Fibroblast of skin of right biceps (primary cell): ENCODE measurements at regions not wholly inside any gene's neighbourhood (a gene's known extent, or its start where the extent isn't known, plus 50 kb on each side); places are given as distances from the start of the nearest gene placed in this dataset.
"Not testable (repeated sequence)": the region's sequence is repeated elsewhere in the genome, so short reads cannot be mapped to it uniquely, and the experiment has no call there.

Source experiments
- DNase-seq: peaks from one replicate; pipeline ENCODE4 v3.0.0-alpha.2; 2013

- no peak for DNase-seq
Observed at GRCh38 chr6:135658481-135658880, 160.9 kb upstream of the AHI1 start.

GRCh38 chr6:135658916-135659315, 161.4 kb upstream of the AHI1 start:
- DNase-seq, result no peak

- no peak for DNase-seq
Observed at GRCh38 chr6:135664527-135664926, 167.0 kb upstream of the AHI1 start.

- DNase-seq, result no peak
Observed at GRCh38 chr6:135665935-135666334, 168.4 kb upstream of the AHI1 start.

GRCh38 chr6:135667691-135668455, 170.3 kb upstream of the AHI1 start:
- peak; percentile 48 for DNase-seq

GRCh38 chr6:135672256-135672655, 174.7 kb upstream of the AHI1 start:
- no peak for DNase-seq

GRCh38 chr6:135673501-135674309, 176.2 kb upstream of the AHI1 start:
- DNase-seq, result peak; percentile 87

GRCh38 chr6:135675026-135675425, 176.5 kb upstream of the PDE7B start:
- DNase-seq, result peak; percentile 48

- DNase-seq, result peak; percentile 58
Observed at GRCh38 chr6:135675862-135676261, 175.6 kb upstream of the PDE7B start.

GRCh38 chr6:135680964-135681913, 170.3 kb upstream of the PDE7B start:
- DNase-seq, result no peak

GRCh38 chr6:135686784-135687301, 164.7 kb upstream of the PDE7B start:
- DNase-seq, result peak; percentile 85

- DNase-seq, result not testable (repeated sequence)
Observed at GRCh38 chr6:135688476-135688875, 163.0 kb upstream of the PDE7B start.

- DNase-seq, result peak; percentile 21
Observed at GRCh38 chr6:135692426-135692825, 159.1 kb upstream of the PDE7B start.

GRCh38 chr6:135693811-135694370, 157.6 kb upstream of the PDE7B start:
- DNase-seq, result peak; percentile 41

- no peak for DNase-seq
Observed at GRCh38 chr6:135699705-135700104, 151.8 kb upstream of the PDE7B start.

GRCh38 chr6:135701426-135701825, 150.1 kb upstream of the PDE7B start:
- DNase-seq, result no peak

- no peak for DNase-seq
Observed at GRCh38 chr6:135703007-135703406, 148.5 kb upstream of the PDE7B start.

- DNase-seq, result peak; percentile 9
Observed at GRCh38 chr6:135703621-135704020, 147.9 kb upstream of the PDE7B start.

- DNase-seq, result no peak
Observed at GRCh38 chr6:135707426-135707825, 144.1 kb upstream of the PDE7B start.

GRCh38 chr6:135710042-135710441, 141.5 kb upstream of the PDE7B start:
- no peak for DNase-seq

GRCh38 chr6:135722190-135722589, 129.3 kb upstream of the PDE7B start:
- peak; percentile 34 for DNase-seq

GRCh38 chr6:135722679-135723078, 128.8 kb upstream of the PDE7B start:
- peak; percentile 97 for DNase-seq
